KMS-11 (cell line): ENCODE measurements at regions not wholly inside any gene's neighbourhood (a gene's known extent, or its start where the extent isn't known, plus 50 kb on each side); places are given as distances from the start of the nearest gene placed in this dataset.

Source experiments
- H2AFZ ChIP-seq: fragments of 200-600 bp; sonication (generic); 2 replicates; pipeline ENCODE4 v1.6.1; 2016; ENCODE audit warnings: antibody characterized with exemption, mixed run types, low read depth
- H3K27ac ChIP-seq: fragments of 200-600 bp; sonication (generic); 2 replicates; pipeline ENCODE4 v1.6.1; 2016; ENCODE audit warnings: mild to moderate bottlenecking, mixed run types
- H3K27me3 ChIP-seq: fragments of 200-600 bp; sonication (generic); 2 replicates; pipeline ENCODE4 v1.6.1; 2017; ENCODE audit warnings: mild to moderate bottlenecking, low read depth, mixed run types, moderate library complexity; ENCODE audit not compliant: insufficient read depth
- H3K36me3 ChIP-seq: fragments of 200-600 bp; sonication (generic); 2 replicates; pipeline ENCODE4 v1.6.1; 2017; ENCODE audit warnings: mild to moderate bottlenecking, mixed run types; ENCODE audit not compliant: insufficient read depth
- H3K4me1 ChIP-seq: fragments of 200-600 bp; sonication (generic); 2 replicates; pipeline ENCODE4 v1.6.1; 2016; ENCODE audit warnings: mild to moderate bottlenecking, low read depth, mixed run types; ENCODE audit not compliant: poor library complexity, severe bottlenecking
- H3K4me2 ChIP-seq: fragments of 200-600 bp; sonication (generic); 2 replicates; pipeline ENCODE4 v1.7.0; 2016; ENCODE audit warnings: mild to moderate bottlenecking, mixed run types
- H3K4me3 ChIP-seq: fragments of 200-600 bp; sonication (generic); IDR thresholded peaks from 2 replicates; pipeline ENCODE4 v1.6.1; 2017; ENCODE audit warnings: low read depth, low read length, mixed read lengths; ENCODE audit not compliant: insufficient read depth
- H3K79me2 ChIP-seq: fragments of 200-600 bp; sonication (generic); 2 replicates; pipeline ENCODE4 v1.6.1; 2016; ENCODE audit warnings: low read depth, mixed run types; ENCODE audit not compliant: insufficient read depth
- H3K9ac ChIP-seq: fragments of 200-600 bp; sonication (generic); 2 replicates; pipeline ENCODE4 v1.6.1; 2016; ENCODE audit warnings: mild to moderate bottlenecking, mixed run types
- H4K20me1 ChIP-seq: fragments of 200-600 bp; sonication (generic); 2 replicates; pipeline ENCODE4 v1.6.1; 2016; ENCODE audit warnings: mild to moderate bottlenecking, mixed run types; ENCODE audit not compliant: insufficient read depth
- CTCF ChIP-seq: fragments of 200-600 bp; sonication (generic); conservative IDR thresholded peaks from 2 replicates; pipeline ENCODE4 v1.6.1; 2017; ENCODE audit warnings: low read depth, mild to moderate bottlenecking, antibody characterized with exemption, low read length, moderate library complexity, mixed read lengths

GRCh38 chr7:40959955-40960354, 742.9 kb downstream of the INHBA start:
- Histone ChIP-seq H3K27ac (no peak overlapping the region), H3K27me3 (no peaks in the 10 kb centered on the region), H3K4me2 (no peak overlapping the region), H3K36me3 (no peaks in the 10 kb centered on the region), H2AFZ (no peak overlapping the region), H3K4me1 (peaks cover 6% of the 10 kb centered on the region), H3K4me3 (no peak overlapping the region), H4K20me1 (no peaks in the 10 kb centered on the region), H3K9ac (no peak overlapping the region), H3K79me2 (no peaks in the 10 kb centered on the region)
- TF ChIP-seq CTCF: no peak

- Histone ChIP-seq H3K4me2 (no peak overlapping the region), H3K27ac (no peak overlapping the region), H3K36me3 (no peaks in the 10 kb centered on the region), H3K9ac (no peak overlapping the region), H3K79me2 (no peaks in the 10 kb centered on the region), H3K4me3 (no peak overlapping the region), H2AFZ (no peak overlapping the region), H3K27me3 (no peaks in the 10 kb centered on the region), H3K4me1 (no peaks in the 10 kb centered on the region), H4K20me1 (no peaks in the 10 kb centered on the region)
- no peak for TF ChIP-seq CTCF
These were observed 754.7 kb downstream of the INHBA start for GRCh38 chr7:40948239-40948638.

DNA sequence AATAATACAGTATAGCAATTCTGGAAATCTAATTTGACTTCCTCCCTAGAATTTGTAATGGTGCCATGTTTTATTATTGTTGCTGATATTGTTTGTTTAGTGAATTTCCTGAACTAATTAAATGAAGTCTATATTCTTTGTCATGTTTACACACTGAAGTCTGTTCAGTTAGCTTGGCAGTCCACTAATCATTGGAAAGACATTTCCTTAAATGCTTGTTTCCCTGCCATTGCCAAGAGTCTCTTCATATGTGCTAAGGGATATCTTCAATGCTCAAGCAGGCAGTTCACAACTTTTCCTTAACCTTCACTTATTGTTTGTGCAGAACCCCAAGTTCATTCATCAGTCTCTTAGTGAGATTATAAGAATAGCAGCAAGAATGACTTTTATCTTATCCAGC, 755.3 kb downstream of the INHBA start:
- TF ChIP-seq CTCF: no peak
- H3K4me1 ChIP-seq: no peaks in the 10 kb centered on the region
- no peaks in the 10 kb centered on the region for H3K79me2 ChIP-seq
- no peak overlapping the region for H3K4me2 ChIP-seq
- H3K27me3 ChIP-seq: no peaks in the 10 kb centered on the region
- H3K9ac ChIP-seq: no peak overlapping the region
- H3K36me3 ChIP-seq: no peaks in the 10 kb centered on the region
- no peaks in the 10 kb centered on the region for H4K20me1 ChIP-seq
- H2AFZ ChIP-seq: no peak overlapping the region
- no peak overlapping the region for H3K27ac ChIP-seq
- H3K4me3 ChIP-seq: no peak overlapping the region

DNA sequence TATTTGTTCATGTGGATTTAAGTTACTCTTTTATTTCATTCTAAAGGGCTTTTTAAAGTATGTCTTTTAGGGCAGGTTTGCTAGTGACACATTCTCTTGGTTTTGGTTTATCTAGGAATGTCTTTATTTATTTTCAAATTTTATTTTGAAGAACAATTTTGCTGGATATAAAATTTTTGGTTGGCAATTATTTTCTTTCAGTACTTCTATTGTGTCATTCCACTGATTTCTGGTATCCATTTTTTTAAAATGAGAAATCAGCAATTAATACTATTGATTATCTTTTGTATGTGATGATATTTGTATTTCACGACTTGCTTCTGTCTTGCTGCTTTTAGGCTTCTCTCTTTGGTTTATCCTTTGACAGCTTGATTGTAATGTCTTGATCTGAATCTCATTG, 756.3 kb downstream of the INHBA start:
- H3K36me3 ChIP-seq: no peaks in the 10 kb centered on the region
- H3K4me2 ChIP-seq: no peak overlapping the region
- H4K20me1 ChIP-seq: no peaks in the 10 kb centered on the region
- no peak overlapping the region for H3K4me3 ChIP-seq
- H2AFZ ChIP-seq: no peak overlapping the region
- no peaks in the 10 kb centered on the region for H3K4me1 ChIP-seq
- no peaks in the 10 kb centered on the region for H3K27me3 ChIP-seq
- TF ChIP-seq CTCF: no peak
- no peak overlapping the region for H3K27ac ChIP-seq
- H3K79me2 ChIP-seq: no peaks in the 10 kb centered on the region
- H3K9ac ChIP-seq: no peak overlapping the region

DNA sequence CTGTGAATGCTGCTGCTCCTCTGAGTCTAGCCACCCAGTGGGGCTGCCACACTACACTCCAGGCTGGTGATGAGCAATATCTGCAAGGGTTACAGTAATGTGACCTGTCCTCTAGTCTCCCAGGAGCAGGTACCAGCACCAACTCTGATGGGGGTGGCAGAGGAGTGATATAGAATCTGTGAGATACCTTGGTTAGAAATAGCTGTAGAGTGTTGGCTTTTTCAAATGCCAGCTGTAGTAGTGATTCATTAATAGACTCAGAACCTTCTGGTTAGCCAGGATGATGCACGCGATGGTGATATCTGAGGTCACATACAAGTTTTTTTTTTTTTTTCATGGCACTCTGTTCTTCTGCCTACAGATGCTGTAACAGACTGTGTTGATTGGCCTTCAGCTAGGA, 757.1 kb downstream of the INHBA start:
- no peaks in the 10 kb centered on the region for H3K27me3 ChIP-seq
- no peaks in the 10 kb centered on the region for H3K4me1 ChIP-seq
- H3K27ac ChIP-seq: no peak overlapping the region
- TF ChIP-seq CTCF: no peak
- H3K9ac ChIP-seq: no peak overlapping the region
- H3K4me2 ChIP-seq: no peak overlapping the region
- no peaks in the 10 kb centered on the region for H3K36me3 ChIP-seq
- H2AFZ ChIP-seq: no peak overlapping the region
- no peaks in the 10 kb centered on the region for H4K20me1 ChIP-seq
- no peak overlapping the region for H3K4me3 ChIP-seq
- no peaks in the 10 kb centered on the region for H3K79me2 ChIP-seq
